ENCODE measurements at regions not wholly inside any gene's neighbourhood (a gene's known extent, or its start where the extent isn't known, plus 50 kb on each side); places are given as distances from the start of the nearest gene placed in this dataset.

GRCh38 chr9:81035601-81036000 lies 653.7 kb downstream of the TLE1 start:
- no peak for TF ChIP-seq EP300 (IDR thresholded peaks at IDR 0.05)
- no peak for TF ChIP-seq CTCF (IDR thresholded peaks at IDR 0.05)
- TF ChIP-seq POLR2A (IDR thresholded peaks at IDR 0.05) = no peak

All from sigmoid colon (tissue), 4 donors.